Smooth muscle cell (in vitro differentiated cells): ENCODE measurements at regions not wholly inside any gene's neighbourhood (a gene's known extent, or its start where the extent isn't known, plus 50 kb on each side); places are given as distances from the start of the nearest gene placed in this dataset.

Experiments
- DNase-seq: peaks from one replicate; lab custom pipeline; 2025; ENCODE audit not compliant: unreplicated experiment; lab: John Stamatoyannopoulos, UW
- H2AFZ ChIP-seq: fragments of 200-600 bp; sonication (generic); 2 replicates; pipeline ENCODE4 v1.6.0; 2016; ENCODE audit warnings: antibody characterized with exemption, low read depth, mild to moderate bottlenecking
- H3F3A ChIP-seq: fragments of 200-600 bp; sonication (generic); 2 replicates; pipeline ENCODE4 v1.6.0; 2017; ENCODE audit warnings: antibody characterized with exemption, low read depth
- H3K27ac ChIP-seq: fragments of 200-600 bp; sonication (generic); 2 replicates; pipeline ENCODE4 v1.5.1; 2016; ENCODE audit warnings: low read depth, mild to moderate bottlenecking
- H3K27me3 ChIP-seq: fragments of 200-600 bp; sonication (generic); 2 replicates; pipeline ENCODE4 v1.6.1; 2016; ENCODE audit warnings: low read depth, mild to moderate bottlenecking
- H3K36me3 ChIP-seq: fragments of 200-600 bp; sonication (generic); 2 replicates; pipeline ENCODE4 v1.5.1; 2016; ENCODE audit warnings: low read depth
- H3K4me1 ChIP-seq: fragments of 200-600 bp; sonication (generic); 2 replicates; pipeline ENCODE4 v1.5.1; 2016; ENCODE audit warnings: low read depth
- H3K4me2 ChIP-seq: fragments of 200-600 bp; sonication (generic); 2 replicates; pipeline ENCODE4 v1.6.0; 2016; ENCODE audit warnings: mild to moderate bottlenecking
- H3K4me3 ChIP-seq: fragments of 200-600 bp; sonication (generic); 2 replicates; pipeline ENCODE4 v1.5.1; 2016; ENCODE audit warnings: mild to moderate bottlenecking
- H3K79me2 ChIP-seq: fragments of 200-600 bp; sonication (generic); 2 replicates; pipeline ENCODE4 v1.6.0; 2016; ENCODE audit warnings: low read depth, mild to moderate bottlenecking
- H3K9ac ChIP-seq: fragments of 200-600 bp; sonication (generic); 2 replicates; pipeline ENCODE4 v1.6.0; 2016; ENCODE audit warnings: low read depth
- H3K9me3 ChIP-seq: fragments of 200-600 bp; sonication (generic); replicated peaks from 2 replicates; pipeline ENCODE4 v1.5.1; 2016; ENCODE audit warnings: low read depth
- H4K20me1 ChIP-seq: fragments of 200-600 bp; sonication (generic); 2 replicates; pipeline ENCODE4 v1.6.0; 2016; ENCODE audit warnings: low read depth
- CTCF ChIP-seq: fragments of 200-600 bp; sonication (generic); IDR thresholded peaks from 2 replicates; pipeline ENCODE4 v1.5.1; 2017; ENCODE audit warnings: borderline replicate concordance, mild to moderate bottlenecking, antibody characterized with exemption; ENCODE audit not compliant: insufficient read depth, poor library complexity, severe bottlenecking
- WGBS: methylation state at CpG from one replicate; pipeline ENCODE4 v1.1.7; 2016; ENCODE audit warnings: low lambda C conversion rate; 5-methylcytosine and 5-hydroxymethylcytosine counted together

- H3K27ac ChIP-seq, result no peak overlapping the region
- no peak overlapping the region for H2AFZ ChIP-seq
- H3K79me2 ChIP-seq, result no peaks in the 10 kb centered on the region
- DNase-seq, result no peak
- no peaks in the 10 kb centered on the region for H3K27me3 ChIP-seq
- no peaks in the 10 kb centered on the region for H3K4me1 ChIP-seq
- no peak overlapping the region for H3K9ac ChIP-seq
- H4K20me1 ChIP-seq, result no peaks in the 10 kb centered on the region
- 89% methylated on average over 2 of the region's 2 CpGs for WGBS
- no peaks in the 10 kb centered on the region for H3K9me3 ChIP-seq
- no peak overlapping the region for H3K4me2 ChIP-seq
- no peak for TF ChIP-seq CTCF
- H3K4me3 ChIP-seq, result no peak overlapping the region
- H3F3A ChIP-seq, result no peaks in the 10 kb centered on the region
- no peaks in the 10 kb centered on the region for H3K36me3 ChIP-seq
Measured at GRCh38 chr3:162213196-162213595, 716.6 kb downstream of the OTOL1 start.

- no peaks in the 10 kb centered on the region for H3K79me2 ChIP-seq
- no peak overlapping the region for H3K9ac ChIP-seq
- H3K27ac ChIP-seq, result no peak overlapping the region
- H3K4me3 ChIP-seq, result no peak overlapping the region
- no peaks in the 10 kb centered on the region for H3K4me1 ChIP-seq
- H3K4me2 ChIP-seq, result no peak overlapping the region
- no peaks in the 10 kb centered on the region for H3F3A ChIP-seq
- TF ChIP-seq CTCF, result no peak
- peak overlapping the region; percentile 60 for H2AFZ ChIP-seq
- no peaks in the 10 kb centered on the region for H4K20me1 ChIP-seq
- no peaks in the 10 kb centered on the region for H3K36me3 ChIP-seq
- H3K9me3 ChIP-seq, result no peaks in the 10 kb centered on the region
- H3K27me3 ChIP-seq, result no peaks in the 10 kb centered on the region
- no peak for DNase-seq
- 79% methylated on average over 3 of the region's 3 CpGs for WGBS
Measured at GRCh38 chr3:162213956-162214355, 717.3 kb downstream of the OTOL1 start.

GRCh38 chr3:162217647-162218046 is 721.0 kb downstream of the OTOL1 start:
- H3K79me2 ChIP-seq, result no peaks in the 10 kb centered on the region
- 89% methylated on average over 1 of the region's 1 CpG for WGBS
- H3K9me3 ChIP-seq, result no peaks in the 10 kb centered on the region
- no peak for TF ChIP-seq CTCF
- no peak overlapping the region for H3K4me2 ChIP-seq
- no peaks in the 10 kb centered on the region for H3K27me3 ChIP-seq
- H3F3A ChIP-seq, result no peaks in the 10 kb centered on the region
- no peaks in the 10 kb centered on the region for H3K4me1 ChIP-seq
- DNase-seq, result no peak
- H3K4me3 ChIP-seq, result no peak overlapping the region
- H3K36me3 ChIP-seq, result no peaks in the 10 kb centered on the region
- H3K9ac ChIP-seq, result no peak overlapping the region
- H3K27ac ChIP-seq, result no peak overlapping the region
- no peaks in the 10 kb centered on the region for H4K20me1 ChIP-seq
- no peak overlapping the region for H2AFZ ChIP-seq

- Histone ChIP-seq H3K9me3 (no peaks in the 10 kb centered on the region), H3K36me3 (no peaks in the 10 kb centered on the region), H3K4me1 (no peaks in the 10 kb centered on the region), H3F3A (no peaks in the 10 kb centered on the region), H3K27me3 (no peaks in the 10 kb centered on the region), H3K4me2 (no peak overlapping the region), H3K4me3 (no peak overlapping the region), H4K20me1 (no peaks in the 10 kb centered on the region), H3K27ac (no peak overlapping the region), H3K9ac (no peak overlapping the region), H2AFZ (no peak overlapping the region), H3K79me2 (no peaks in the 10 kb centered on the region)
- no peak for TF ChIP-seq CTCF
- 70% methylated on average over 4 of the region's 4 CpGs for WGBS
- DNase-seq, result no peak
Measured at GRCh38 chr3:162218479-162218878, 721.9 kb downstream of the OTOL1 start.
